Muscle of leg (tissue), 3 donors: ENCODE measurements at regions not wholly inside any gene's neighbourhood (a gene's known extent, or its start where the extent isn't known, plus 50 kb on each side); places are given as distances from the start of the nearest gene placed in this dataset.

Experiments
- DNase-seq: peaks from one replicate; pipeline ENCODE4 v3.0.0; 2013
- H3K27ac ChIP-seq: one replicate; pipeline ENCODE4 v1.5.1; 2013; ENCODE audit warnings: mild to moderate bottlenecking, low read length, control low read depth
- H3K27me3 ChIP-seq: one replicate; pipeline ENCODE4 v1.6.1; 2013; ENCODE audit warnings: low read length; ENCODE audit not compliant: control insufficient read depth, insufficient read depth
- H3K36me3 ChIP-seq: one replicate; pipeline ENCODE4 v1.6.1; 2013; ENCODE audit warnings: low read length; ENCODE audit not compliant: control insufficient read depth, insufficient read depth
- H3K4me1 ChIP-seq: one replicate; pipeline ENCODE4 v1.6.1; 2013; ENCODE audit warnings: low read length; ENCODE audit not compliant: control insufficient read depth, insufficient read depth
- H3K4me3 ChIP-seq: one replicate; pipeline ENCODE4 v1.5.1; 2013; ENCODE audit warnings: low read length, control low read depth
- H3K9me3 ChIP-seq: replicated peaks from 2 replicates; pipeline ENCODE4 v1.6.1; 2013; ENCODE audit warnings: low read depth, low read length; ENCODE audit not compliant: control insufficient read depth
- WGBS: methylation state at CpG from one replicate; pipeline ENCODE4 v1.1.5; 2013; ENCODE audit warnings: missing lambda C conversion rate; ENCODE audit not compliant: insufficient coverage; 5-methylcytosine and 5-hydroxymethylcytosine counted together

- H3K27ac ChIP-seq = no peak overlapping the region
- no peak for DNase-seq
- WGBS = 94% methylated on average over 4 of the region's 6 CpGs
- no peaks in the 10 kb centered on the region for H3K9me3 ChIP-seq
- peaks cover 12% of the 10 kb centered on the region for H3K4me1 ChIP-seq
- H3K36me3 ChIP-seq = no peaks in the 10 kb centered on the region
- H3K4me3 ChIP-seq = no peak overlapping the region
- peaks cover 2% of the 10 kb centered on the region for H3K27me3 ChIP-seq
Observed at GRCh38 chr2:205882806-205883425, 200.6 kb downstream of the NRP2 start.

GRCh38 chr2:205880048-205880447 is 197.7 kb downstream of the NRP2 start:
- Histone ChIP-seq H3K27ac (no peak overlapping the region), H3K4me1 (peaks cover 14% of the 10 kb centered on the region), H3K4me3 (no peak overlapping the region), H3K36me3 (no peaks in the 10 kb centered on the region), H3K27me3 (peaks cover 2% of the 10 kb centered on the region), H3K9me3 (no peaks in the 10 kb centered on the region)
- DNase-seq = no peak
- 88% methylated on average over 4 of the region's 4 CpGs for WGBS

GRCh38 chr2:205878999-205879762 is 196.9 kb downstream of the NRP2 start:
- H3K4me1 ChIP-seq = peaks cover 14% of the 10 kb centered on the region
- 22% methylated on average over 15 of the region's 22 CpGs for WGBS
- H3K4me3 ChIP-seq = no peak overlapping the region
- no peaks in the 10 kb centered on the region for H3K9me3 ChIP-seq
- no peak overlapping the region for H3K27ac ChIP-seq
- peak; percentile 65 for DNase-seq
- peaks cover 2% of the 10 kb centered on the region for H3K27me3 ChIP-seq
- no peaks in the 10 kb centered on the region for H3K36me3 ChIP-seq

GRCh38 chr2:205877496-205877895 is 195.2 kb downstream of the NRP2 start:
- no CpG with 5 or more reads among the region's 3 CpGs for WGBS
- Histone ChIP-seq H3K9me3 (no peaks in the 10 kb centered on the region), H3K4me1 (peaks cover 14% of the 10 kb centered on the region), H3K36me3 (no peaks in the 10 kb centered on the region), H3K27me3 (peaks cover 2% of the 10 kb centered on the region), H3K27ac (no peak overlapping the region), H3K4me3 (no peak overlapping the region)
- DNase-seq = no peak

GRCh38 chr2:205876127-205876526 is 193.8 kb downstream of the NRP2 start:
- no peak for DNase-seq
- Histone ChIP-seq H3K4me3 (no peak overlapping the region), H3K9me3 (no peaks in the 10 kb centered on the region), H3K27me3 (peaks cover 2% of the 10 kb centered on the region), H3K27ac (no peak overlapping the region), H3K4me1 (peaks cover 14% of the 10 kb centered on the region), H3K36me3 (no peaks in the 10 kb centered on the region)

DNA sequence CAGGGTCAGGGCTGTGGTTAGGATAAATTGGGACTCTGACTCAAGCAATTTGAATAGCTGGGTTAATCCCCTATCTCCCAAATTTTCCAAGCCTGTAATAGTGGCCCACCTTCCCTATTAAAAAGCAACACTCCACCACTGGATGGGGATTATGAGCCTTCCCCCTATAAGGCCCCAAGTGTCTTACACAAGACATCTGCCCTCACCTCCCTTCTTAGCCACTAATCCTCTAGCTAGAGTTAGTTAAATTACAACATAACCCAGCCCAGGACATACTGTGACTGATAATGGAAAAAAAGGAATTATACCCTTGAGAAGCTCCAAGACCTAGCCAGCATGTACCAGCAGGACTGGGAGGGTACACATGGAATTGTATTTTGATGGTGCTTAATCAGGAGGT is 190.4 kb downstream of the NRP2 start:
- no peaks in the 10 kb centered on the region for H3K4me1 ChIP-seq
- no peaks in the 10 kb centered on the region for H3K27me3 ChIP-seq
- no peaks in the 10 kb centered on the region for H3K9me3 ChIP-seq
- H3K4me3 ChIP-seq = no peak overlapping the region
- DNase-seq = no peak
- no peak overlapping the region for H3K27ac ChIP-seq
- no peaks in the 10 kb centered on the region for H3K36me3 ChIP-seq

DNA sequence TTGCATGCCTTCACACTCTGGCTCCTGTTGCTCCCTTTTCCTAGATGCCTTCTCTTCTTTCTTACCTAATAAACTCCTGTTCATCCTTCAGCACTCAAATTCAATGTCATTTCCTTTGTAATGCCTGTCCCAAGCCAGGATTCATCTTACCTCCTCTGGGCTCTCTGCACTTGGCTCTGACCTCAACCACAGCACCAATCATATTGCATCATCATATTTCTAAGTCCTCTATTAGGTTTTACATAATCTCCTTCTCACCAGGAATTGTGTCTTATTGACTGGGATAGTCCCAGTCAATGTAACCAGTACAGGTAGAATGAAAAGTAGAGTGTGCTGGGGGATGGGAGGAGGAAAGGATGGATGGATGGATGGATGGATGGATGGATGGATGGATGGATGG is 187.1 kb downstream of the NRP2 start:
- Histone ChIP-seq H3K36me3 (no peaks in the 10 kb centered on the region), H3K4me1 (peaks cover 2% of the 10 kb centered on the region), H3K9me3 (no peaks in the 10 kb centered on the region), H3K27ac (no peak overlapping the region), H3K4me3 (no peak overlapping the region), H3K27me3 (no peaks in the 10 kb centered on the region)
- no peak for DNase-seq

DNA sequence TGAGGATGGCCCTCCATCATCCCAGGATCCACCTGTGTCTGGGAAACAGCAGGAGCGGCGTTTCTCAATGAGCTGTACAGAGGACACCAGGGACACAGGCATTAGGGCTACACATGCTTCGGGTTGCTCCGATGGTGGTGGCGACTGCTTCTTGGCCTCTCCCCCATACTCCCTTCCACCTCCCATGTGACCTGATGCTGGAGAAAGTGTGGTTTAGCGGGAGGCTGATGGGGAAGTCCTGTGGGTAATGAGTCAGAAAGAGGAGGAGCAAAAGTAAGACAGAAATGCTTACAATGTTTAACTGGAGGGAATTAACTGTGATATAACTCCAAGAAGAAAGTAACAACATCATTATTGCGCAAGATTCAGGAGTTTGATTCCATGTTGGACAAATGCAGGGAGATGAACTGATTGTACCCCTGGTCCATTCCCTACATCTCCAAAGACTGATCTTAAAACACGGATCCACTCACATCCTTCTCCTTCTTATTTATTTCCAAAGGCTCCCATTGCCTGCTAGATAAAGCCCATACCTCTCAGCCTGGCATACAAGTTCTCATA is 186.6 kb downstream of the NRP2 start:
- peaks cover 2% of the 10 kb centered on the region for H3K4me1 ChIP-seq
- no peaks in the 10 kb centered on the region for H3K9me3 ChIP-seq
- H3K27ac ChIP-seq = no peak overlapping the region
- no peaks in the 10 kb centered on the region for H3K27me3 ChIP-seq
- 96% methylated on average over 2 of the region's 8 CpGs for WGBS
- H3K36me3 ChIP-seq = no peaks in the 10 kb centered on the region
- no peak for DNase-seq
- H3K4me3 ChIP-seq = no peak overlapping the region

- Histone ChIP-seq H3K4me3 (no peak overlapping the region), H3K27me3 (no peaks in the 10 kb centered on the region), H3K27ac (no peak overlapping the region), H3K36me3 (no peaks in the 10 kb centered on the region), H3K4me1 (peaks cover 2% of the 10 kb centered on the region), H3K9me3 (no peaks in the 10 kb centered on the region)
- DNase-seq = no peak
- no CpG with 5 or more reads among the region's 2 CpGs for WGBS
Observed at GRCh38 chr2:205868053-205868452, 185.8 kb downstream of the NRP2 start.

DNA sequence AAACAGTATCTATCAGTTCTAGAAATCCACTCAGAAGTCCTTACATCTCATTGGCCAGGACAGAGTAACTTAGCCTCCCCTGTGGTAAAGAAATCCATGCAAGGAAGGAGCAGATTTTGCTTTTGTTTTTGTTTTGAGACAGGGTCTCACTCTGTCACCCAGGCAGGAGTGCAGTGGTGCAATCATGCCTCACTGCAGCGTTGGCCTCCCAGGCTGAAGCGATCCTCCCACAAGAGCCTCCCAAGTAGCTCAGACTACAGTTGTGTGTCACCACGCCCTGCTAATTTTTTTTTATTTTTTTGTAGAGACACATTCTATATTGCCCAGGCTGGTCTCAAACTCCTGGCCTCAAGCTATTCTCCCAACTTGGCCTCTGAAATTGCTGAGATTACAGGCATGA is 185.1 kb downstream of the NRP2 start:
- H3K4me1 ChIP-seq = peaks cover 2% of the 10 kb centered on the region
- H3K36me3 ChIP-seq = no peaks in the 10 kb centered on the region
- no peaks in the 10 kb centered on the region for H3K27me3 ChIP-seq
- no peak overlapping the region for H3K4me3 ChIP-seq
- no CpG with 5 or more reads among the region's 3 CpGs for WGBS
- H3K9me3 ChIP-seq = no peaks in the 10 kb centered on the region
- no peak for DNase-seq
- no peak overlapping the region for H3K27ac ChIP-seq
